ENCODE measurements at regions not wholly inside any gene's neighbourhood (a gene's known extent, or its start where the extent isn't known, plus 50 kb on each side); places are given as distances from the start of the nearest gene placed in this dataset.

- no peaks in the 10 kb centered on the region for H3K4me1 Mint-ChIP-seq
- no peak overlapping the region for H3K4me3 Mint-ChIP-seq
- no peaks in the 10 kb centered on the region for H3K9me3 Mint-ChIP-seq
- H3K27ac Mint-ChIP-seq, result no peak overlapping the region
- H3K27me3 Mint-ChIP-seq (ENCODE audit: low read depth), result no peaks in the 10 kb centered on the region
- H3K36me3 Mint-ChIP-seq (ENCODE audit: low read depth), result no peaks in the 10 kb centered on the region
- TF ChIP-seq CTCF (IDR thresholded peaks at IDR 0.05; ENCODE audit: unreplicated experiment in 3 of 3), result no peak
Measured at GRCh38 chr6:79150733-79151132, 72.7 kb upstream of the PHIP start.

DNA sequence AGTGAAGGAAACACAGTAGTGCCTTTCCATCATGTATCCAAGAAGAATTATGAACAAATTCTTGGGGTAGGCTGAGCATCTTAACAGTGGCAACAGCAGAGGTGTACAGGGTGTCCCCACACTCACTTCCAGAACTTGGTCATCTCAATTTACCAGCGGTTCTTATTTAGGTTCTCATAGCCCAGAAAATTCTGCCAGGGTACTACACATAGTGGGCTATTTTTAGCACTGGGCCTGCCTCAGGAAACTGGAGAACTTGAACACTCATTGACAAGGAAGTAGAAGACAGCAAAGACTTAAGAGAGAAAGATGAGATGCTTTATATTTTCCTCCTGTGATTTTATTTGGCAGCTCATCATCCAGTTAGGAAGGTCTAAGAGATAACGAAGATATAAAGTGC lies 71.8 kb upstream of the PHIP start:
- Mint-ChIP-seq H3K9me3 (no peaks in the 10 kb centered on the region), H3K36me3 (ENCODE audit: low read depth) (no peaks in the 10 kb centered on the region), H3K4me3 (no peak overlapping the region), H3K27ac (no peak overlapping the region), H3K4me1 (no peaks in the 10 kb centered on the region), H3K27me3 (ENCODE audit: low read depth) (no peaks in the 10 kb centered on the region)
- no peak for TF ChIP-seq CTCF (IDR thresholded peaks at IDR 0.05; ENCODE audit: unreplicated experiment in 3 of 3)

- H3K4me3 Mint-ChIP-seq, result no peak overlapping the region
- H3K4me1 Mint-ChIP-seq, result peaks cover 5% of the 10 kb centered on the region
- H3K27me3 Mint-ChIP-seq (ENCODE audit: low read depth), result no peaks in the 10 kb centered on the region
- H3K36me3 Mint-ChIP-seq (ENCODE audit: low read depth), result no peaks in the 10 kb centered on the region
- no peak overlapping the region for H3K27ac Mint-ChIP-seq
- no peak for TF ChIP-seq CTCF (IDR thresholded peaks at IDR 0.05; ENCODE audit: unreplicated experiment in 3 of 3)
- no peaks in the 10 kb centered on the region for H3K9me3 Mint-ChIP-seq
Measured at GRCh38 chr6:79146421-79146820, 68.4 kb upstream of the PHIP start.

DNA sequence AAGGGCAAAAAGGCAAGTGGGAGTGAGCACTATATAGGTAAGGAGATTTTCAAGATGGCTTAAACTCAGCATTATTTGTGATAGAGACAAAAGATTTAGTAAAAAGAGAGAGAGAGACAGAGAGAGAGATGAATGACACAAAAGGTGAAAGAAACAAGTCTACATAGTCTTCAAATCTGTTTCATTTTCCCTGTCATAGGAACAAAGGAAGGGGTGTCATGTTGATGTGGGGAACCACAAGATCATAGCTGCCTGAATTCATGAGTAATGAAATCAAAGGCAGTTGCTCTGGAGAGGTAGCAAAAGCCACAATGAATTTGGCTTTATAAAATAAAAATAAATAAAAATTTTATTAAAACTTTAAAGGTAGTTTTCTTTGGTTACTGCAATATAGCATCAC lies 67.2 kb upstream of the PHIP start:
- Mint-ChIP-seq H3K27ac (no peak overlapping the region), H3K4me3 (no peak overlapping the region), H3K36me3 (ENCODE audit: low read depth) (no peaks in the 10 kb centered on the region), H3K4me1 (peaks cover 5% of the 10 kb centered on the region), H3K9me3 (no peaks in the 10 kb centered on the region), H3K27me3 (ENCODE audit: low read depth) (no peaks in the 10 kb centered on the region)
- no peak for TF ChIP-seq CTCF (IDR thresholded peaks at IDR 0.05; ENCODE audit: unreplicated experiment in 3 of 3)

DNA sequence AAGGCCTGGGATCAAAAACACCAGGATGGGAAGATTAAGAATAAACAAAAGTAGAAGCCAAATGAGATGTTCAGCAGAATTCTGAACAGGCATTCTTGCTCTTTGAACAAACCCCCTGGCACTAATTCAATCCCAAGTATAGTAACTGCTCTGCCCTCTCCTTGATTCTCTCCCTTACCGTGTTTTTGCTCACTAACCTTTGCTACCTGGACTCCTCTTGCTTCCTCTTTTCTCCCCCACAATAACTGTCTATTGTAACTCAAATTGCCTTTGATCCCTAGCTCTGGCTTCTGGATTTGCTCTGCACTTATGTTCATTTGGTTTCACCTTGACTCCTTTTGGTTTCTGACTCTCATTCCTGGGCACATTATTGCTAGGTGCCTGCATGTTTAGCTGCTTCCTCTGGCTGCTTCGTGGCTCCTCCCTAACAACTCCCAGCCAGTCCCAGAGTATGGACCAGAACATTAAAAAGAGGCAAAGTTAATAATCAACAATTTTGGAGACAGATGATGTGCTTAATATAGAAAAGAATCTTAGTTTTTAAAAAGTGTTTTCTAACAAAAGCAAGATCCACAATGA lies 65.4 kb upstream of the PHIP start:
- Mint-ChIP-seq H3K9me3 (peaks cover 6% of the 10 kb centered on the region), H3K4me1 (peaks cover 5% of the 10 kb centered on the region), H3K27me3 (ENCODE audit: low read depth) (no peaks in the 10 kb centered on the region), H3K36me3 (ENCODE audit: low read depth) (no peaks in the 10 kb centered on the region), H3K27ac (peak overlapping the region in 1 of 3 experiments; percentile 7), H3K4me3 (no peak overlapping the region)
- TF ChIP-seq CTCF (IDR thresholded peaks at IDR 0.05; ENCODE audit: unreplicated experiment in 3 of 3), result no peak

GRCh38 chr6:79138146-79138545 lies 60.1 kb upstream of the PHIP start:
- Mint-ChIP-seq H3K36me3 (ENCODE audit: low read depth) (no peaks in the 10 kb centered on the region), H3K27ac (no peak overlapping the region)

More at GRCh38 chr6:79138146-79138545, 60.1 kb upstream of the PHIP start:
- TF ChIP-seq CTCF (IDR thresholded peaks at IDR 0.05; ENCODE audit: unreplicated experiment in 3 of 3), result no peak
- no peaks in the 10 kb centered on the region for H3K27me3 Mint-ChIP-seq (ENCODE audit: low read depth)
- H3K4me3 Mint-ChIP-seq, result no peak overlapping the region
- no peaks in the 10 kb centered on the region for H3K4me1 Mint-ChIP-seq
- peaks cover 45% of the 10 kb centered on the region for H3K9me3 Mint-ChIP-seq
